ENCODE measurements at regions not wholly inside any gene's neighbourhood (a gene's known extent, or its start where the extent isn't known, plus 50 kb on each side); places are given as distances from the start of the nearest gene placed in this dataset.

GRCh38 chr3:194830401-194830800, 144.7 kb downstream of the FAM43A start (continued):
- TF ChIP-seq THAP9 (CRISPR knock-in tag; IDR thresholded peaks at IDR 0.05; ENCODE audit: borderline replicate concordance) = no peak
- no peak for TF ChIP-seq PAWR (CRISPR knock-in tag; IDR thresholded peaks at IDR 0.05; ENCODE audit: borderline replicate concordance)
- TF ChIP-seq SMAD3 (CRISPR knock-in tag; IDR thresholded peaks at IDR 0.05) = no peak
- TF ChIP-seq, protein P1, sequence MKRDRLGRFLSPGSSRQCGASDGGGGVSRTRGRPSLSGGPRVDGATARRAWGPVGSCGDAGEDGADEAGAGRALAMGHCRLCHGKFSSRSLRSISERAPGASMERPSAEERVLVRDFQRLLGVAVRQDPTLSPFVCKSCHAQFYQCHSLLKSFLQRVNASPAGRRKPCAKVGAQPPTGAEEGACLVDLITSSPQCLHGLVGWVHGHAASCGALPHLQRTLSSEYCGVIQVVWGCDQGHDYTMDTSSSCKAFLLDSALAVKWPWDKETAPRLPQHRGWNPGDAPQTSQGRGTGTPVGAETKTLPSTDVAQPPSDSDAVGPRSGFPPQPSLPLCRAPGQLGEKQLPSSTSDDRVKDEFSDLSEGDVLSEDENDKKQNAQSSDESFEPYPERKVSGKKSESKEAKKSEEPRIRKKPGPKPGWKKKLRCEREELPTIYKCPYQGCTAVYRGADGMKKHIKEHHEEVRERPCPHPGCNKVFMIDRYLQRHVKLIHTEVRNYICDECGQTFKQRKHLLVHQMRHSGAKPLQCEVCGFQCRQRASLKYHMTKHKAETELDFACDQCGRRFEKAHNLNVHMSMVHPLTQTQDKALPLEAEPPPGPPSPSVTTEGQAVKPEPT (CRISPR knock-in tag; IDR thresholded peaks at IDR 0.05; ENCODE audit: low read depth) = no peak
- no peak for TF ChIP-seq ZBTB1 (CRISPR knock-in tag; IDR thresholded peaks at IDR 0.05; ENCODE audit: borderline replicate concordance)
- TF ChIP-seq ZNF256 (CRISPR knock-in tag; conservative IDR thresholded peaks at IDR 0.05) = no peak
- no peak for TF ChIP-seq WIZ (CRISPR knock-in tag; IDR thresholded peaks at IDR 0.05)
- no peak for TF ChIP-seq ZNF441 (CRISPR knock-in tag; IDR thresholded peaks at IDR 0.05; ENCODE audit: borderline replicate concordance)

- FAIRE-seq = no peak
- H3K4me3 ChIP-seq (replicated peaks in 1 of 3; ENCODE audit: insufficient read depth in 1 of 3, low read depth in 2 of 3, low read length in 3 of 3) = no peak overlapping the region
- H3K9me3 ChIP-seq (ENCODE audit: low read length) = no peaks in the 10 kb centered on the region
- intact Hi-C loops (cut with micrococcal nuclease; ENCODE audit: unreplicated experiment) (no loop called here), in situ Hi-C loops (cut with HindIII; ENCODE audit: extremely low pct_ligation_motif_present, low pct_unique_long_range_greater_than_20kb) (no loop called here)
- H3K27ac ChIP-seq (ENCODE audit: extremely low read length, insufficient read depth, low read length) = no peak overlapping the region
- H3K9ac ChIP-seq (ENCODE audit: insufficient read depth, low read depth, low read length) = no peak overlapping the region
- H3K79me2 ChIP-seq (ENCODE audit: insufficient read depth, low read length) = no peaks in the 10 kb centered on the region
- no TSS peak for BruUV-seq (replicated peaks)
- no peak for ATAC-seq
- ChIA-PET POLR2A (no interaction called here), CTCF (ENCODE audit: low intra/inter-chr PET ratio, low total read pairs) (no interaction called here)
- no peak for DNase-seq (ENCODE audit: low spot score)
- no peaks in the 10 kb centered on the region for H3K4me1 ChIP-seq (ENCODE audit: insufficient read depth, low read length)
- no peak overlapping the region for H3K4me2 ChIP-seq (ENCODE audit: low read depth, low read length)
- no peaks in the 10 kb centered on the region for H4K20me1 ChIP-seq (ENCODE audit: insufficient read depth, low read length)
- TF ChIP-seq PTBP1 (IDR thresholded peaks at IDR 0.05; ENCODE audit: low read depth, low read length, poor library complexity, severe bottlenecking) (no peak), ETV6 (CRISPR knock-in tag; conservative IDR thresholded peaks at IDR 0.05) (no peak), EP300 (IDR thresholded peaks at IDR 0.05; ENCODE audit: low read depth in 2 of 2, low read length in 2 of 2) (no peak), EP300 (CRISPR knock-in tag; IDR thresholded peaks at IDR 0.05; ENCODE audit: borderline replicate concordance) (no peak)
- H2AFZ ChIP-seq (ENCODE audit: low read length) = no peak overlapping the region
- no peaks in the 10 kb centered on the region for H3K36me3 ChIP-seq (replicated peaks in 1 of 2; ENCODE audit: control insufficient read depth in 1 of 2, insufficient read depth in 2 of 2, low read length in 2 of 2)
- peaks cover 0 to 26% of the 10 kb centered on the region in 2 experiments; a peak in 2 of 5 replicates for H3K27me3 ChIP-seq (ENCODE audit: control insufficient read depth in 1 of 2, insufficient read depth in 2 of 2, low read length in 2 of 2)
- 48% methylated on average over 1 of the region's 1 CpG for WGBS (ENCODE audit: low lambda C conversion rate)
These were observed 145.3 kb downstream of the FAM43A start for GRCh38 chr3:194830978-194831377.
